Fibroblast of the aortic adventitia (primary cell): ENCODE measurements at regions not wholly inside any gene's neighbourhood (a gene's known extent, or its start where the extent isn't known, plus 50 kb on each side); places are given as distances from the start of the nearest gene placed in this dataset.

Source experiments
- DNase-seq: peaks from one replicate; pipeline ENCODE4 v3.0.0-alpha.2; 2010; ENCODE audit warnings: low read depth
- H3K4me3 ChIP-seq: 2 replicates; pipeline ENCODE4 v1.5.1; 2011; ENCODE audit warnings: low read depth, mild to moderate bottlenecking, control low read depth, low read length, moderate library complexity
- CTCF ChIP-seq: IDR thresholded peaks from 2 replicates; pipeline ENCODE4 v1.5.1; 2011; ENCODE audit warnings: mild to moderate bottlenecking, low read length, control low read depth, inconsistent platforms; ENCODE audit not compliant: insufficient read depth

GRCh38 chr5:54834121-54834842, 151.1 kb downstream of the ESM1 start:
- TF ChIP-seq CTCF = no peak
- peak; percentile 28 for DNase-seq
- no peak overlapping the region for H3K4me3 ChIP-seq

GRCh38 chr5:54833590-54833989, 151.8 kb downstream of the ESM1 start:
- DNase-seq = no peak
- H3K4me3 ChIP-seq = no peak overlapping the region
- no peak for TF ChIP-seq CTCF

- TF ChIP-seq CTCF = no peak
- H3K4me3 ChIP-seq = no peak overlapping the region
- DNase-seq = no peak
Observed at GRCh38 chr5:54832858-54833257, 152.5 kb downstream of the ESM1 start.

GRCh38 chr5:54832045-54832444, 153.3 kb downstream of the ESM1 start:
- peak; percentile 47 for DNase-seq
- TF ChIP-seq CTCF = no peak
- H3K4me3 ChIP-seq = no peak overlapping the region

- H3K4me3 ChIP-seq = no peak overlapping the region
- TF ChIP-seq CTCF = no peak
- DNase-seq = no peak
Observed at GRCh38 chr5:54831233-54831632, 154.2 kb downstream of the ESM1 start.

GRCh38 chr5:54829676-54830535, 155.5 kb downstream of the ESM1 start:
- H3K4me3 ChIP-seq = no peak overlapping the region
- DNase-seq = peak; percentile 43
- TF ChIP-seq CTCF = no peak
